ENCODE measurements at regions not wholly inside any gene's neighbourhood (a gene's known extent, or its start where the extent isn't known, plus 50 kb on each side); places are given as distances from the start of the nearest gene placed in this dataset.

GRCh38 chr7:41069635-41070034 is 633.3 kb downstream of the INHBA start:
- 63 to 79% (median 77%) methylated on average over 3 of the region's 3 CpGs for WGBS, 5 donors
- TF ChIP-seq CTCF (IDR thresholded peaks at IDR 0.05 in 8 of 11, conservative IDR thresholded peaks at IDR 0.05 in 3 of 11) (no peak), POLR2AphosphoS5 (IDR thresholded peaks at IDR 0.05) (peak in 1 of 3 donors; percentile 27)
- H3K36me3 ChIP-seq, result no peaks in the 10 kb centered on the region
- no peaks in the 10 kb centered on the region for H3K4me1 ChIP-seq
- no peak for DNase-seq
- H3K9me3 ChIP-seq, result peaks cover 0 to 5% (median 0%) of the 10 kb centered on the region in 8 donors
- no peaks in the 10 kb centered on the region for H3K27me3 ChIP-seq (replicated peaks in 1 of 7)
- intact Hi-C loops (cut with DNase I; ENCODE audit: low total_unique reads), result no loop called here
- no peak overlapping the region for H3K27ac ChIP-seq
- H3K4me3 ChIP-seq, result no peak overlapping the region

GRCh38 chr7:41067576-41067975 is 635.3 kb downstream of the INHBA start:
- H3K4me3 ChIP-seq, result no peak overlapping the region
- no peak overlapping the region for H3K27ac ChIP-seq
- DNase-seq, result no peak
- H3K36me3 ChIP-seq, result no peaks in the 10 kb centered on the region
- intact Hi-C loops (cut with DNase I; ENCODE audit: low total_unique reads), result no loop called here
- TF ChIP-seq POLR2A (IDR thresholded peaks at IDR 0.05) (no peak), CTCF (IDR thresholded peaks at IDR 0.05 in 8 of 11, conservative IDR thresholded peaks at IDR 0.05 in 3 of 11) (no peak), POLR2AphosphoS5 (IDR thresholded peaks at IDR 0.05) (no peak)
- H3K27me3 ChIP-seq (replicated peaks in 1 of 7), result no peaks in the 10 kb centered on the region
- H3K4me1 ChIP-seq, result no peaks in the 10 kb centered on the region
- H3K9me3 ChIP-seq, result peaks cover 0 to 5% (median 0%) of the 10 kb centered on the region in 8 donors
- 43 to 88% (median 80%) methylated on average over 1 of the region's 1 CpG for WGBS, 5 donors

GRCh38 chr7:41065663-41066062 is 637.2 kb downstream of the INHBA start:
- no peaks in the 10 kb centered on the region for H3K36me3 ChIP-seq
- intact Hi-C loops (cut with DNase I; ENCODE audit: low total_unique reads), result no loop called here

GRCh38 chr7:41063116-41063515 is 639.8 kb downstream of the INHBA start:
- intact Hi-C loops (cut with DNase I; ENCODE audit: low total_unique reads), result no loop called here
- H3K36me3 ChIP-seq, result no peaks in the 10 kb centered on the region
- WGBS, 5 donors, result 53 to 65% (median 61%) methylated on average over 4 of the region's 4 CpGs

More at GRCh38 chr7:41065663-41066062, 637.2 kb downstream of the INHBA start:
- TF ChIP-seq POLR2A (IDR thresholded peaks at IDR 0.05) (no peak), CTCF (IDR thresholded peaks at IDR 0.05 in 8 of 11, conservative IDR thresholded peaks at IDR 0.05 in 3 of 11) (no peak), POLR2AphosphoS5 (IDR thresholded peaks at IDR 0.05) (no peak)
- Histone ChIP-seq H3K27me3 (replicated peaks in 1 of 7) (no peaks in the 10 kb centered on the region), H3K4me1 (no peaks in the 10 kb centered on the region), H3K9me3 (no peaks in the 10 kb centered on the region), H3K4me3 (no peak overlapping the region), H3K27ac (no peak overlapping the region)
- WGBS, 5 donors, result 77 to 100% (median 94%) methylated on average over 4 of the region's 4 CpGs
- no peak for DNase-seq

More at GRCh38 chr7:41063116-41063515, 639.8 kb downstream of the INHBA start:
- TF ChIP-seq POLR2AphosphoS5 (IDR thresholded peaks at IDR 0.05), result no peak
- TF ChIP-seq CTCF (IDR thresholded peaks at IDR 0.05 in 8 of 11, conservative IDR thresholded peaks at IDR 0.05 in 3 of 11), result no peak
- TF ChIP-seq POLR2A (IDR thresholded peaks at IDR 0.05), result no peak
- no peak overlapping the region for H3K4me3 ChIP-seq
- DNase-seq, result no peak
- H3K27ac ChIP-seq, result no peak overlapping the region
- H3K4me1 ChIP-seq, result no peaks in the 10 kb centered on the region
- H3K9me3 ChIP-seq, result peaks cover 0 to 7% (median 0%) of the 10 kb centered on the region in 8 donors
- no peaks in the 10 kb centered on the region for H3K27me3 ChIP-seq (replicated peaks in 1 of 7)
